HG03097 (cell line): ENCODE measurements at regions not wholly inside any gene's neighbourhood (a gene's known extent, or its start where the extent isn't known, plus 50 kb on each side); places are given as distances from the start of the nearest gene placed in this dataset.

Source experiments
- ATAC-seq: cut with Tn5 transposase; IDR thresholded peaks from one replicate; pipeline ENCODE4 v1.9.1; 2021; ENCODE audit not compliant: unreplicated experiment, low FRiP score

DNA sequence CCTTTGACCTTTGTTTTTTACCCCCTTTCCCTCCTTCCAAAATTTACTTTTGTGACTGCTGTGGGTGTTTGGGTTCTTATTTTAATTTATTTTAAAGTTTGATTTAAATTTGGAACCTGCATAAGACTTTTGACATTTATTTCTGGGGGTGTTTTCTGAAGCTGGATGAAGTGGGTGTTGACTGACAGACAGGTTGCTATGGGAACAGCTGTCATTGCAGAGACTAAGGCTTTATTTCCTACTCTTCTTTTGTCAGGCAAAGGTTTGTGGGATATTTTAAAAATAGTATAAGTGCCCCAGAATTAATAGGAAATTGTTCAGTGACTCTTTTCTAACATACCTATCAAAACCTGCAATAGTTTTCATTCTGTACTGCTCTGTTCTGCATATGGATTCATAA, 290.8 kb upstream of the ESRRG start:
- ATAC-seq, result no peak

DNA sequence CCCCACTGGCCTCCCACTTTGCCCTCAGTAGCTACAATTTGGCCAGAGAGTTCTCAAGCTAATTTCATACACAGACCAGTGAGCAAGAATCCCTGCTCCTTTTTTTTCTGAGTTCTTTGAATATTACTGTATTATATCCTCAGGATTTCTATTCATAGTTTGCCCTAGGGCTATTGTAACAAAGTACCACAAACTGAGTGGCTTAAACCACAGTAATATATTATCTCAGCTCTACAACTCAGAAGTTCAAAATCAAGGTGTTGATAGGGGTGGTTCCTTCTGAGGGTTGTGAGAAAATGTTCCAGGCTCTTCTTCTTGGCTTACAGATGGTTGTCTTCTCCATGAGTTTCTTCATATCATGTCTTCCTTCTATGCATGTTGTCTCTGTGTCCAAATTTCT, 289.4 kb upstream of the ESRRG start:
- ATAC-seq, result no peak

DNA sequence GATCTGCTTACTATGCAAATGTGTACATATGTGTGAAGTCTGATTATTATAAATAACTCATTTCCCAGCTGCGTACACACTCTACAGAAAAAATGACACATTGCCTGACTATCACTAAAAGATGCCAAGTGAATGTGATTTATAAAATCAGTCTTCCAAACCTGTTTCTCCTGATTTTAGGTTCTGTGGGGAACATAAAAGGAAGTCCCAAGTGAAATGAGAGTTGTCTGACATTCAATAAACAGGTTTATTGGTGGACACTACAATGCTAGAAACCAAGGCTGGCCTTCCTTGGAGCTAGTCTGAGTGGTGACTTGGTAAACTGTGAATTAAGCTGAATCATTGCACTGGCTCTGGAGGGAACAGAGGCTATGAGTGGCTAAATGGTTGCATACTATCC, 287.9 kb upstream of the ESRRG start:
- ATAC-seq, result no peak

DNA sequence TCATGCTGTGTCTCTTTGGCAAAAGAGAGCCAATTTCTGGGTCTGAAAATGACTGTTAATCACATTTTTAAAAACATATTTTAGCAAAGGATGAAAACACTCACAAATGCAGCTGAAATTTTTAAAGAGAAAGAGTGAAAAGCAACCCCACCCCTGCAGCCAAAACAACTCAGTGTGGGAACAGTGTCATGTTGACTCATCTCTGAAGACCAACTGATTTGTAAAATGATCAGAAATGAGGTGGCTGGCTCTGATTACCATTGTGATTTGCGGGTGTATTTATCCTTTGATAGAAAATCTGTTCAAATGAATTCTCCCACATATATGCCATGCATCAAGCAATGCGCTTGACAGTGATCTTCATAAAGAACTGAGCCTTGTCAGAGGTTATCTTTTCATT, 287.0 kb upstream of the ESRRG start:
- ATAC-seq, result no peak

DNA sequence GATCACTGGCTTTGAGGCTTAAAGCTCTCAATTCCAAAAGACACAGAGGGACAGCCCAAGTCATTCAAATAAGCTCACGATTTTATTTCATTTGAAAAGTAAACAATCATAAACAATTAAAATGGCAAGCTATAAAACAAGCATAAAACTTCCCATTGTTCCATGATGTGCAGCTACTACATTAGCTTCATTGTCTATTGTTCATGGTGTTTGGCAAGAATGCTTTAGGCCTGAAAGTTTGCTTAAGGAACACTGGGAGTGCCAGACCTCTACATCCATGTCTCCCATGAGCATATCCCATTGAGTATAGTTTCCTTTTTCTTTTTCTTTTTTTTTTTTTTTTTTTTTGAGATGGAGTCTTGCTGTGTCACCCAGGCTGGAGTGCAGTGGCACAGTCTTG, 286.1 kb upstream of the ESRRG start:
- no peak for ATAC-seq

DNA sequence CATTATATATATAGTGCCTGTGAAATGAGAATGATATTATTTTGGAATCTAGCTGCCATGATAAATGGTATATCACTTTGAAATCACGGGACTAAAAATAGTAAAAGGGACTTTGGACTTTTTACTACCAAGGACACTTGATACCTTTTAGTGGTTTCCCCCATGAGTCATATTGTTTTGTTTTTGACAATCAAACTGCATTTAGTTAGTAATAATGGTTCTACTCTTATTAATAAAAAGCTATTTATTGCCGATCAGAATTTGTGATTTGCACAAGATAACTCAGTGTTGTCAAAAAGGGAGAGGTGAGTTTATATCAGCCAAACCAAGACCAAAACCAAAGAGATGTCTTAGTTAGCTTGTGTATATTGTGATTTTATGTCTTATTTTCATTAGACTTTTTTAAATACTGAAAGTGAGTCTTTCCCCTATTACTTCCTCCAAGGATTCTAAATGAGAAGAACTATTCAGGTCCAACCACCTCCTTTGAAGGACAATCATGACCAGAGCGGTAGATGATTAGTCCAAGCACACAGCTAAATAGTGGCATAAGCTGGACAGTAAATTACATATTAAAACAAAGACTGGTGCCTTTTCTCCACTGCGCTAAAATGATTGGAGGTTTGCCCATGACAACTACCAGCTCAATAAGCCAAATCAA, 281.7 kb upstream of the ESRRG start:
- ATAC-seq, result no peak

DNA sequence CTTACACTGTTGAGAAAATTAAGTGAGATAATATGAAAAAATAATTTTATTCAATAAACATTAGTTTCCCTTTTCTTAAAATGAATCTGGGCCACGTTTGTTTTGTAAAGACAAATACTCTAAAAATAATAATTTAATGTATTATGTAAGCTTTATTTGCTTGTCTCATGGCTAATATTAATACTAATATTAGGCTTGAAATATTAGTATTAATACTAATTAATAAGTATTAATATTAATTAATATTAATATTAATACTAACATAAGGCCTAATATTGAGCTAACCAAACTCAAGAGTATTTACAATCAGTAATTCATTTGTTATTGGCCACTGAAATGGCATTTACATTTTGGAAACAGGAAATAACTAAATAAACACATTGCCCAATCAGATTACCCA, 280.1 kb upstream of the ESRRG start:
- no peak for ATAC-seq

DNA sequence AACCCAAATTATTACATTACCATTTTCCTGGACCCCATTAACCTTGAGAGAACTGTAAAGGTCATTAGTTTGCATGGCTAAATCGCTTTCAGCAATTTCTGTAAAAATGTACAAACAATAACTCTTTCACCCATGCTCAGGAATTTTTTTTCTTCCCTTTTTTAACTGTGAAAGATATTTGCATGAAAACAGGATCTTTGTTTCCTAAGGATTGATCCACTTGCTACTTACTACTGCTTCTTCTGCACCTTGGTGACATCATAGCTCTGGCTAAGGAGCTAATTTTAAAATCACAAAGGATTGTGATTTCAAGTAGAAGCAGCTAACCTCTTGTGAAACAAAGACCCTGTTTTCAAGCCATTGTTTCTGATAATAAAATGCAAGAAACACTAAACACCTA, 274.6 kb upstream of the ESRRG start:
- ATAC-seq, result no peak

DNA sequence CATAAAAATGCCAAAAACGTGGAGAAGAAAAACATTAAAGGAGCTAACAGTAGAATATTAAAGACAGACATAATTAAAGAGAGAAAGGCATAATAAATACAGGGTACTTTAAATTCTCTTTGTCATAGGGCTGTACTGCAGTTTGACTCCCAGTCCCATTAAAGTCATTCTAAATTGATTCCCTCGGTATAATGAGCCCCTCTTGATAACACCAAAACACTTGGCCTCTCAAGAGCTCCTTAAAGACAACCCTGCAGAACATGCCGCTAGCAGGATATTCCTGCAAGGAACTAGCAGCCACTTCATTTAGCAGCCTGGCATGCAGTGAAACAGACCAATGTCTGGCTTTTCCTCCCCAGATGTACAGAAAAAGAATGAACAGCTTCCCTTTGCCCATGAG, 273.8 kb upstream of the ESRRG start:
- ATAC-seq, result no peak

DNA sequence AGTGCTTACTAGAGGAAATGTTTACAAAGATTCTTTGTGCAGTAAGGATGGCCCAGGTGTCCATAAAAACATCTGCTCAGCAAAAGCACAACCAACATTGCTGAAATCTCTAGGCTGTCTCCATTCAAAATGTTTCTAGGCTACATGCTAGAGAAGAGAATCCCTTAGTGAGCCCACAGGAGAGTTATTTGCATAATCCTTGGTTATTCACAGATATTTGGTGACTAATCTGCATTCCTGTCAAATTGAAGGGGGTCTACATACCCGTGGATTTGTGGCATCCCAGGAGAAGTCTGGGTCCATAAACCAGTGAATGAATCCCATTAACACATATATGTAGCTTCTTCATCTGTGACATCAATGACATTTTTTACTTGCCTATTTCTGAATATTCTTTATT, 261.3 kb upstream of the ESRRG start:
- ATAC-seq, result no peak

DNA sequence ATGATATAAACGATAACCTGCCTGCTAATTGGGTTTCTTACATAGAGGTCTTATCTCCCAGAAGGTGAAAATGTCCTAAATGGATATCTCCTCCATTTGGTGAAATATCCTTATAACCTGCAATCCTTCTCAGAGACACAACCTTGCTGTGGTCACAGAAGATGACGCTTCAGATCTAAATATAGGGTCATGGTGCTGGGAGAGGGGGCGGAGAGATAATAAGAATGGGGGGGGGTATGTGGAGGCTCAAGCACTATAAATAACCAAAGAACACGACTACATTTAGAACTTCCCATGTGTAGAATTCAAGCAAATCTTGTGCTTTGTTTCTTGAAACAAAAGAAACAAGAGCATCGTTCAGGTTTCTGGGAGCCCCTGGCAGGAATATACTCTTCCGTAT, 260.6 kb upstream of the ESRRG start:
- ATAC-seq, result no peak

DNA sequence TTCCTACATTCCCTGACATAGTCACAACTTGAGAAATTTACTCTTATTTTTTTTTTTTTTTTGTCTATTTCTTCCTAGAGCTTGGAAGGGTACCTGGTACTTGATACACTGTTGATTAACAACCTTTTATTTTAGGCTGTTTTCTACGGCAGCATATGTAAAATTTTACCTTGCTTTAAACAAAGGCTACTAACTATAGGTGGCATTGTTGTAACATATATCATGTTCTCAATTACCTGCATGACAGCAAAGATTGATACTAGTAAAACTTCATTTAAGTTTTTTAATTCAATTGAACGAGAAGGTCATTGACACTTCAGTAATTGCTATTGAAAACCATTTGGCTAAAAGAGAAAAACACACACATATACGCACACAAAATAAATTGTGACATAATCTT, 238.3 kb upstream of the ESRRG start:
- ATAC-seq, result no peak

DNA sequence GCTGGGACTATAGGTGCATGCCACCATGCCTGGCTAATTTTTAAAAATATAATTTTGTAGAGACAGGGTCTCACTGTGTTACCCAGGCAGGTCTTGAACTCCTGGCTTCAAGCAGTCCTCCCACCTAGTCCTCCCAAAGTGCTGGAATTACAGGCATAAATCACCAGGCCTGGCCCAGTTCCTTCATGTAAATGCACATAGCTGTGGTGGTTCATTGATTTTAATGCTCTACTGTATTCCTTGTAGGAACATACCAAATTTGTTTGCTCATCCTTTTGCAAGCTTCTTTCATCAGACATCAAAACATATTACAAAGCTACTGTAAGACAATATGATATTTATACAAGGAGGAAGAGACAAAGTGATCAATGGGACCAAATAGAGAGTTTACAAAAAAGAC, 237.5 kb upstream of the ESRRG start:
- no peak for ATAC-seq

DNA sequence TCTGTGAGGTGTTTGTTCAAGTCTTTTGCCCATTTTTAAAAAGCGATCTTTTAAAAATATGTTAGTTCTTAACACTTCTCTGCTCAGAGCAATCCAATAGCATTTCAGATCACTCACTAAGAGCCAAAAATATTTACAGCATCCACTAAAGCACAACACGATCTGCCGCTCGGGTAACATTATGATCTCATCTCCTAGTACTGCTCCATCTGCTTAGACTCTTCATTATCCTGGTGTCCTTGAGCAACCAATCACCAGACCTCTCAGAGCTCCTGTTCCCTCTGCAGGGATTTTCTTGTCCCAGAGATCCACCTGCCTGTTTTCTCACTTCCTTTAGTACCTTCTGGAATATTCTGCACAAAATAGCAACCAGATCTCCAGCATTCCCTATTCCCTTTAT, 235.3 kb upstream of the ESRRG start:
- ATAC-seq, result no peak

DNA sequence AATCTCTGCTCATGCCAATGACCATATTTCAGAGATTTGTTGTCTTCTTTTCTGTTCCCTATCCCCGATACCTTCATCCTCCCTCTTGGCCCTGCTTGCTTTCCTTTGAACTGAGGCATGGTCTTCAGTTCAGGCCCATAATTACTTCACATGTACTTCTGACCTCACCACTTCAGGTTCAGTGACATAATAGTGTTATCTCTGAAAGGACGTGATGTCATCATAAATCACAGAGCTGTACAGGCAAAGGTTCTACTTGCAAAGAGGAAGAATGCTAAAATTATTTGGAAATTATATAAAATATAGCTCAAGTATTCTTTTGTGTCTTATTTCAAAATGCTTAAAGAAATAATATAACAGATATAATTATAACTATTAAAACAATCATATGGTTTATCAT, 230.3 kb upstream of the ESRRG start:
- ATAC-seq, result no peak

DNA sequence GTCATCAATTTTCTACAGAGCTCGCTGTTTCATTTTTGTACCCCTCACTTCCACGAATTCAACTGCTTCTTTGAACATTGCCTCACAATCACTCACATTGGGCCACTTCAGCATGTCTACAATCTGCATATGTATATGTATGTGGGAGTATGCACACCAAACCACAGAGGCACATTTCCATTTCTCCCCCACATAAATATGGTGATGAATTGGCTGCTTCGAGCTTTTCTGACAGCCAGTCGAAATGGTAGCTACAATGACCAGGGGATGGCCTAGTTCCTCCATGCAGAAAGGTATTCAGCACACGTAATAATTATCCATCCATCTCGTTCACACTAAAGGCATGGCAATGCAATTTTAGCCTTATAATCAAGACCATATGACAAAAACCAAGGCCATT, 229.6 kb upstream of the ESRRG start:
- ATAC-seq, result no peak

DNA sequence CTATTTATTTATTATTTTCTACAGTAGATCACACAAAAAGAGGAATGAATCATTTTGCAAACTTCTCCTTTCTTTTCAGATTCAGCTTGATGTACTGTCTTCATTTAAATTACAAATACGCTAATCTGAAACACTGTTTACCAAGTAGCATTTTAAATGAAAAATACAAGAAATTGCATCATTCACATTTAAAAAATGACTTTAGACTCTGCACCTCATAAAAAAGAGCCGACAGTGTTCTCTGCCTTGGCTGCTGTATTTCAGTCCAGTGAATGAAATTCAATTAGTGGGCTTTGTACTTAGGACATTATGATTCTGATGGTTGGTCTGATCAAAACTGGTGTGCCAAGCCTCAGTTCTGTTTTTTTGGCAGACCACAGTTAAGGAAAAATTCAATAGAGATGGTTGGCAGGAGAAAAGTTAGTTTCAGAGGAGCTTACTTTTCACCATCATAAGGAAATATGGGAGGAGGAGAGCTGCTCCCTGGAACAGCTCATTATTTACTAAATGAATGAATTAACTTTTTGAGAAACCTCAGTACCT, 222.4 kb upstream of the ESRRG start:
- no peak for ATAC-seq

DNA sequence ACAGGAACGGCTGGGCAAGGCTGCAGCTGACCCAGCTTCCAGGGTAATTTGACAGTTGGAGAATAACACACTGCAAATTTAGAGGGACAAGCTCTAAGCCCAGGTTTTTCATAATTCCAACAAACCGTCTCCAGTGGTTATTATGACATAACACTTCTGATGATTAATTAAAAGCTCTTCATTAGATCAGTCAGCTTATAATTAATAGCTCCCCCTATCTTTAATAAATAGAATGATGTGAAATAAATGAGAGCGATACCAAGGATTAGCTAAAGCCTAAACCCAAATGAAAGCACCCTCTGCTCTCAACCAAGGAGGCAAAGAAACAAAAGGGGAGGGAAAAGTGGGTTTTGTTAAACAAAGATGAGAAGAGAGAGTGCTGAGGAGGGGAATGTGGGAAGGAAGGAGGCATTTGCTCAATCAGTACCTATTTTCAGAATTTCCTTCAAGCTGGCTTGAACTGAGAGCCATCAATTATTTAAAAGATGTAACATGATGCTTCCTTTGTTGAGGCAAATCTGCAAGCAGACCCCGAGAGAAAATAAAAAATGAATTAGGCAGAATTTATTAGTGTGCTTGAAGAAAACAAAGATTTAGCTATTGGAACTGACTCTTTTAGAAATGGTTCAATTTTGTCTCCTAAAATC, 221.8 kb upstream of the ESRRG start:
- ATAC-seq, result no peak

DNA sequence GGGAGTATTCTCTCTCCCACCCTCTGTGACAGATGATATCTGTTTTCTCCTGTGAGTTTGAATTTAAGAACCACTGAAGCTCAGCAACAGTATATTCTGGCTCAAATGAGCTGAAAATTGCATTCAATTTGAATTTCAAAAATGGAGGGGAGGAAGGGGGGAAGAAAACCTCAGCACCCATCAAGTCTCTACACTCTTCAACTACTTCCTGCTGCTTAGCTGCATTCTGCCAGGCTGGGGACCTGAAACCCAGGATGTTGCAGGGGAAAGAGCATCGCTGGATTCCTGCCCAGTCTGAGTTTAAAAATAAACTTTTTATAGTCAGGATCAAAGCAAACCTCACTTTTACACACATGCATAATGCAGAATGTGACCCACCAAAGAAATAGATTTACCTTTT, 214.3 kb upstream of the ESRRG start:
- no peak for ATAC-seq

DNA sequence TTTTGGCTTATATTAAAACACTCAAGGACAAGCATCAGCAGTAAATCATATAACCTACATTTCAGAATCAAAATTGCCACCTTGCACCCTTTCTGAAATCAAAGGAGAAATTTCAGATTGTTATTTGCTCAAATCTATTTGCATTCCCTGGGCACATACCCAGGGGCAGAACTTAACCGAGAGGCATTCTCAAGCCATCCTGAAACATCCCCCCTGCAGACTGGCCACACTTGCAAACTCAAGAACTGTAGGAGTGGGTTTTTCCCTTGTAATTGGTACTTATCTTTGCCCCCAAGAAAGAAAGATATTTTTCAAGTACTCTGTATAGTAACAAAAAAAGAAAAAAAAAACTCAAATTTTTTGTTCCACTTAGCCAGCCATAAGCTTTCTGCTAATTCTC, 213.6 kb upstream of the ESRRG start:
- no peak for ATAC-seq

DNA sequence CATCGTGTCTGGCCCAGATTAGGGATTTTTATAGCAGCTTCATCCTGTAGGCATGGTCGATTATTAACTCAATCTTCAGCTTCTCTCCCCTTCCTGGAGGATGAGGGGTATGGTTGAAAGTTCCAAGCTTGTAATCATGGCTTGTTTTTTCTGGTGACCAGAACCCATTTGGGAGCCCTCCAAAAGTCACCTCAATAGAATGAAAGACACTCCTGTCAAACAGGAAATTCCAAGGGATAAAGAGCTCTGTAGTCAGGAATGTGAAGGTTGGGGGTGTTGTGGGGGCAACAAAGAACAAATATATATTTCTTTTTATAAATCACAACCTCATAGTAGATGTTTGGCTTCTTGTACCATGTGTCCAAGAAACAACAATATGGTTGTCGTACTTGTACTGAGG, 212.7 kb upstream of the ESRRG start:
- no peak for ATAC-seq

DNA sequence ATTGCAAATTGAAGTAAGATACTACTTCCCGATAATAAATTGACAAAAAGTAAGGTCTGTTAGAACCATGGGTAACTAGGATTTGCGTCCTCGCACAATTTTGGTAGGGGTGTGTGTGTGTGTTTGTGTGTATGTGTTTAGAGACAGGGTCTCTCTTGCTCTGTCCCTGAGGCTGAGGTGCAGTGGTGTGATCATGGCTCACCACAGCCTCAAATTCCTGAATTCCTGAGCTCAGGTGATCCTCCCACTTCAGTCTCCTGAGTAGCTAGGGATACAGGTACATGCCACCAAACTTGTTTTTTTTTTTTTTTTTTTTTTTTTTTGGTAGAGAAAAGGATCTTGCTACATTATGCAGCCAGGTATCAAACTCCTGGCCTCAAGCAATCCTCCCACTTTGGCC, 209.2 kb upstream of the ESRRG start:
- no peak for ATAC-seq
